Right lobe of liver (tissue), 4 donors: ENCODE measurements at regions not wholly inside any gene's neighbourhood (a gene's known extent, or its start where the extent isn't known, plus 50 kb on each side); places are given as distances from the start of the nearest gene placed in this dataset.

Source experiments
- CTCF ChIP-seq, 4 donors: fragments of 200-600 bp in 3 of 4; fragments of 450-650 bp in 1 of 4; IDR thresholded peaks; one replicate each; pipeline versions ENCODE4 v1.5.1 to v1.8.0; 2016 to 2022; ENCODE audit warnings: antibody characterized with exemption in 4 of 4, mild to moderate bottlenecking in 2 of 4
- POLR2A ChIP-seq: fragments of 450-650 bp; IDR thresholded peaks from one replicate; pipeline ENCODE4 v1.6.1; 2017; ENCODE audit warnings: antibody characterized with exemption, mild to moderate bottlenecking
- donor health status: DM: no; HTN: no; CAD: no.
- donor health status: DM: no; HTN: no; CAD: no.
- donor health status: DM: no; HTN: yes; CAD: no.

GRCh38 chr20:17881741-17882064 is 86.9 kb downstream of the SNX5 start:
- TF ChIP-seq POLR2A (no peak), CTCF (IDR thresholded peaks at IDR 0.05) (no peak)
